KOPT-K1 (cell line): ENCODE measurements at regions not wholly inside any gene's neighbourhood (a gene's known extent, or its start where the extent isn't known, plus 50 kb on each side); places are given as distances from the start of the nearest gene placed in this dataset.

Experiments
- H3K27ac ChIP-seq: fragments of 200-600 bp; sonication (generic); 2 replicates; pipeline ENCODE4 v1.5.1; 2016; ENCODE audit warnings: antibody characterized with exemption, mild to moderate bottlenecking, low read depth, low read length; ENCODE audit not compliant: poor library complexity, severe bottlenecking
- H3K36me3 ChIP-seq: fragments of 200-600 bp; sonication (generic); 2 replicates; pipeline ENCODE4 v1.5.1; 2017; ENCODE audit warnings: antibody characterized with exemption, mild to moderate bottlenecking, low read length, moderate library complexity; ENCODE audit not compliant: insufficient read depth
- H3K9me3 ChIP-seq: fragments of 200-600 bp; sonication (generic); 2 replicates; pipeline ENCODE4 v1.5.1; 2017; ENCODE audit warnings: antibody characterized with exemption, low read length, mild to moderate bottlenecking; ENCODE audit not compliant: insufficient read depth, poor library complexity, severe bottlenecking

DNA sequence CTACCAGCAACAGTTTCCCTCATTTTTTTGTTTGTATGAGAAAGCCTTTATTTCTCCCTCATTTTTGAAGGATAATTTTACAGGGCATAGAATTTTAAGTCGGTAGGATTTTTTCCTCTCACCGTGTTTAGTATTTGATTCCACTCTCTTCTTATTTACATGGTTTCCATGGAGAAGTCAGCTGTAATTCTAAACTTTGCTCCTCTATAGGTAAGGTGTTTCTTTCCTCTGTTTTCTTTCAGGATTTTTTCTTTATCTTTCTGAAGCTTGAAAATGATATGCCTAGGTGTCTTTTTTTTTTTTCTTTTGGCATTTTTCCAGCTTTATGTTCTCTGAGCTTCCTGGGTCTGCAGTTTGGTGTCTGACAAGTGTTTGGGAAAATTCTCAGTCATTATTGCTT is 75.6 kb upstream of the ETV6 start:
- H3K9me3 ChIP-seq: no peaks in the 10 kb centered on the region
- no peaks in the 10 kb centered on the region for H3K36me3 ChIP-seq
- H3K27ac ChIP-seq: no peak overlapping the region

DNA sequence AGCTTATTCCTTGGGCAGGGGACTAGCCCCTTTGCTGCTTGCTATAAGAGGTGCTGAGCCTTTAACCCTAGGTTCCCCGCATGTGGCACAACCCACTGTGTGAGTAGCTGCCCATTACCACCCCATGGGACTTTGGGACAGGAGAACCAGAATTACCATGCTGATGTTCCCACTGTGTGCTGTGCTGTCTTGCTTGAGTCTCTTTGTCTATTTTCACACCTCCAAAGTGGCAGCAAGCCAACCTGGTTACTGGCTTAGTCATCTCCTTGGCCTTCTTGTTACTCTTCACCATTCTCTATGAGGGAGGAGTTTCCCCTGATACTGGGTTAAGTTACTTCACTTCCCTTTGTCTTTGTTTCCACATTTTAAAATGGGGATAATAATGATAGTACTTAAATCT is 73.4 kb upstream of the ETV6 start:
- Histone ChIP-seq H3K36me3 (no peaks in the 10 kb centered on the region), H3K9me3 (no peaks in the 10 kb centered on the region), H3K27ac (no peak overlapping the region)

DNA sequence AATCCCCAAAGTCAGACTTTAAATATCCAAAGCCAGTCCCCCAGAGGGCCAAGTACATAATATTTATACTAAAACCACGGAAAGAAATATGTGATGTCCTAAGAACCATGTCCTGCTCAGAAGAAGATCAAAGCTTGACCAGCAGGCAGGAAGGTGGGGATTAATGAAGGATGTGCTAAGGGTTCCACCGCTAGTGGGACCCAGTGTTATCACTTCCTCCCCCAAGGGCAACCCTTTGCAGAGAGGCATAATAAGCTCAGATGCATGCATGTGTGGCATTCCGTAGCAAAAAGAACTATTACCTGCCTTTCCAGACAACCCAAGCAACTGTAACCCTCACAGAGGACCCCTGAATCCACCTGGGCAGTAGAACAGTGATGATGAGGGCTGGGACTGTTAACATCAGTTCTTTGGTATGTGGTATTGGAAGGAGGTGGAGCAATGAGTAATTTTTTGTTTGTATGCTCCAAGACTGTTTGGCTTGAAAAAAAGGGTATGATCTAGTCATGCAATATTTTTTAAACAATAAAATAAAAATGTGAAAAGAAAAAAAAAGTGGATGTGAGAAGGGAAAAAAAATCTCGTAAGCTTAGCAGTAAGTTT is 71.7 kb upstream of the ETV6 start:
- H3K27ac ChIP-seq: no peak overlapping the region
- no peaks in the 10 kb centered on the region for H3K36me3 ChIP-seq
- no peaks in the 10 kb centered on the region for H3K9me3 ChIP-seq

DNA sequence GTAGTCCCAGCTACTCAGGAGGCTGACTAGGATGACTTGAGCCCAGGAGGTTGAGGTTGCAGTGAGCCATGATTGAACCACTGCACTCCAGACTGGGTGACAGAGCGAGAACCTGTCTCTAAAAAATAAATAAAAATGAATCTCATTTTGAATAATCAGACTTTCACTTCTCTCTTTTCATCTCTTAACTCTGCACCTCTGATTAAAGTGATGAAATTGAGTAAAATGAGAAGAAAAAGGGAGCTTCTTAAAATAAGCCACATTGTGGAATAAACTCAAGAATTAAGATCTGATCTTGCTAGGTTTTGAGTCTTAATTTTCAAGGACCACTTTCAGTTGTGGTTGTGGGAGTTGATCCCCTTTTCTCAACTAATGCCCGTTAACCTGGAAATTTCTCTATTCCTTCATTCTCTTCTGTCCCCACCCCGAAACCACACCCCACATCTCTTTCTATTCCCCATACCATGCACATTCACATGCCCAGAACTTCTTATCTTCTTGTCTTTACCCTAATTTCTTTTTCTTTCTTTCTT is 70.9 kb upstream of the ETV6 start:
- Histone ChIP-seq H3K27ac (no peak overlapping the region), H3K36me3 (no peaks in the 10 kb centered on the region), H3K9me3 (no peaks in the 10 kb centered on the region)

DNA sequence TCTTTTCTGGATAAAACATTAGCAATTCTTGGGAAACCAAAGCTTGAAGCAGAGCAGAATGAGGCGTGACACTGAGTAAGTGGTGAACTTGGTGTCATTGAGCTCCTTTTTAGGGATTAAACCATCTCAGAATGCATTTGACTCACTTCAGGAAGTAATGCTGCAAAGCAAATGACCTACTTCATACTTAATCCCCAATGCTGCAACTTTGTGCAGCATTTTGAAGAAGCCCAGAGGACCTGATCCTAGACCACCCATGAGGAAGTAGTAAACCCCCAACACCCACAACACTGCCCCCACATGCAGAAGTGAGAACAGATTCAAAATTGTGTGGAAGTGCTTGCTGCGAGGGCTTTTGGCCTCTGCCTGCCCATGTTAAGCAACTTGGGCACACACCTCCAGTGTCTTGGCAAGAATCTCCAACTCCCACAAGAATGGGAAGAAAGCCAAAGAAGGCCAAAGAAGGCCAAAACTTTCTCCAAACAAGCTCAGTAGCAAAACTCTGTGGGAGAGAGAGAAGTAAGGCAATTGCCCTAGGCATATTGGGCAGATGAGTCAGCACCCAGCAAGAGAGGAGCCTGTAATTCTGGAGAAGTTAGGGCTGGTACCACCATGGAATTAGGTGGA is 69.2 kb upstream of the ETV6 start:
- peak overlapping the region; percentile 13 for H3K27ac ChIP-seq
- no peaks in the 10 kb centered on the region for H3K9me3 ChIP-seq
- no peaks in the 10 kb centered on the region for H3K36me3 ChIP-seq

DNA sequence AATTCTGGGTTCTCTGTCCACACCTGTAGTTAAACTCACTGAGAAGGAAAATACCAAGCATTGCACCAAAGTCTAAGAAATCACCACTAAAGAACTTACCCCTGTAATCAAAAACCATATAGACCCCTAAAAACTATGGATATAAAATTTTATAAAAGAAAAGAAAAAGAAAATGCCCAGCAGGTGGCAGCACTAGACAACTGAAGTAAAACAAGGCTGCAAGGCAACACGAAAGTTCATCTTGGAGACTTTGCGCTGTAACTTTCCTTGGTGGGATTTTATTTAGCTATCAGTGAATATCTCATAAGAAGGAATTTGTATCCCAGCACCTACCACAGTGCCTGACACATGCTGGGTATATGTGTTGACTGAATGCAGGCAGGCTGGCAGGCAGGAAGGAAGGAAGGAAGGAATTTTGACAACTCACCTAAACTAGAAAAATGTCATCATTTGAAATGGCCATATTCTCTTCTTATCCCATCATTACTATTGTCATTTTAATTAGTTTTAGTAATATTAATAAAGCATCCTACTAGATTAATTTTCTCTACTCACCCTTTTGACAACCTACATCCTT is 68.2 kb upstream of the ETV6 start:
- Histone ChIP-seq H3K9me3 (no peaks in the 10 kb centered on the region), H3K36me3 (no peaks in the 10 kb centered on the region), H3K27ac (no peak overlapping the region)

DNA sequence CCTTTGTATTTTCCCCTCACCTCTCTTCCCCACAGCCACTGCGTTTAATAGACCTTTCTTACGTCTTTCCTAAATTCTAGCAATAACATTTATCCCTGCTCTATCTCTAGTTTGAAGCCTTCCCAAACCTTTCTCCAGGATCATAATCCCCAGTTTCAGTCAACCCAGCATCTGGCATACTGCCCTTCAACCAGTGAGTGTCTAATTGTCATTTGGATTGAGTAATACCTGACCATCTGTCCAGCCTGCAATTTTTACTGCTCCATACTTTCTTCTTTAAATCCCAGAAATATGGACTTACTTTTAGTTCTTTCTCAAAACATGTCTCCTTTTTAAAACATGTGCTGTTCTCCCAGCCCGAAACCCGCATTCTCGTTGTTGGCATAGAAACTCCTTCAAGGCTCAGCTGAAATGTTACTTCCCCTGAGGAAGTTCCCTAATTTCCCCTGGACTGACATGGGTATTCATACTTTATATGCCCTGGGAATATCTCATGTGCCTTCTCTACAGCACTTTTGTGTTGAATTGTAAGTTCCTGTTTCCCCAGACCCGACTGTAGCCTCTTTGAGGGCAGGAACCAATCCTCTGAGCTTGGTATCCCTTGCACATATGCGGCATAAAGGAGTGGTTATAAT is 65.1 kb upstream of the ETV6 start:
- no peaks in the 10 kb centered on the region for H3K36me3 ChIP-seq
- no peaks in the 10 kb centered on the region for H3K9me3 ChIP-seq
- H3K27ac ChIP-seq: no peak overlapping the region

DNA sequence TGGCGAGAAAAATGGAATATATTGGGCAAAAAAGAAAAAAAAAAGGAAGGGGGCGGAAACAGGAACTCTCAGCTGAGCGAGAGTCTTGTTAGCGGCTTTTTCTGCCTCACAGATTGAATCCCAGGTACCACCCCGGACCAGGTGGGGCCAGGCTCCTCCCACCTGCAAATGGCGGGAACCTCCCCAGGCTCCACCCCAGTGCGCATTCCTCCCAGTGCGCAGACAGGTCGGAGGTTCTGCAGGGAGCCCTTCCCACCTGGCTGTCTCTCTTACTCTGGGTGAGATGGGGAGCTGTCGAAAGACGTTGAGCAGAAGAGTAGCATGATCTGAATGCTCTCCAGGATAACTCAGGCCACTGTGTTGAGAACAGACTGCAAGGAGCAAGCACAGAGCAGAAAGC is 57.0 kb upstream of the ETV6 start:
- Histone ChIP-seq H3K36me3 (no peaks in the 10 kb centered on the region), H3K27ac (no peak overlapping the region), H3K9me3 (no peaks in the 10 kb centered on the region)

DNA sequence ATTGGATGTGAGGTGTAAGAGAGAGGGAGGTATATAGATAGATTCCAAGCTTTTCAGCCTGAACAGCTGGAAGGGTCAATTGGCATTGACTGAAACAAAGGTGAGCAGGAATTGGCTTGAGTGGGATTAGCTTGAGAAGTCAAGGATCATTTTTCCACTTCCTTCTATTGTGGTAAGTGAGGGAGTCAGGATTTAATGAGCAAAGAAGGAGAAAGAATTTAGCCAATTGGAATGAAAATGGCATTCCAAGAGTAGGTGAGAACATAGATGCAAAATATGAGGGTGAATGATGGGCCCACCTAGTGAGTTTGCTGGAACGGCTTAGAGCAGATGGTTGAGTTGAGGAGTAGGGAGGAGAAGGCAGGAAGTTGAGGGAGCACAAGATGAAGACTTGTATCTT is 56.5 kb upstream of the ETV6 start:
- Histone ChIP-seq H3K36me3 (no peaks in the 10 kb centered on the region), H3K9me3 (no peaks in the 10 kb centered on the region), H3K27ac (no peak overlapping the region)

DNA sequence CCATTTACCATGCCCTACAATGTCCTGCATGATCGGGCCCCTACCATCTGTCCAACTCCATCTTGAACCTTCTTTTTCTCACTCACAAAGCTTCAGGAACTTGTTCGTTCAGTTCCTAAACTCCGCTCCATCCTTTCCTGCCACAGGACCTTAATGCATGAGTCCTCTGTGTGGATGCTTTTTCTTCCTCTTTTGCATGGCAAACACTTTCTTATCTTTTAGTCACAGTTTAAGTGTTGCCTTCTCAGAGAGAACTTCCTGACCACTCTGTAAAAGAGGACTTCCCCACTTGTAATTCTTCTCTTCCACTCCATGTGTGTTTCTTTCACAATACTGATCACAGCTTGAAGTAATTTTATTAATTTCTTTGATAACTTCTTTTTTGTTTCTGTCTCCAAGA is 54.4 kb upstream of the ETV6 start:
- no peaks in the 10 kb centered on the region for H3K36me3 ChIP-seq
- H3K9me3 ChIP-seq: no peaks in the 10 kb centered on the region
- no peak overlapping the region for H3K27ac ChIP-seq

DNA sequence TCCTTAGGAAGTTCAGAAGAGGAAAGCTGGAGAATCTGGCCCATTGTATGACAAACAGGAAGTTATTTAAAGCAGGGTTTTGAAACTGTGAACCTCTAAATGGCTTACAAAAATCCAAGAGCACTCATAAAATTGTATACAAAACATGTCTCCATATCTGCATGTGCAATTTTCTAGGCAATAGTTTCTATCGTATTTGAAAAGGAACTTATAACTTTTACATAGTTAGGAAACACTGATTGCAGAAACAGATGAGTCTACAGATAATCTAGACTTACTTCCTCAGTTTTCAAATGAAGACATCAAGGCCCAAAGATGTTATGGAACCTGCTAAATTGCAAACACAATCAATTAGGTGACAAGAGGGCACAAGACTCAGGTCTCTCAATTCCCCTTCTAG is 53.3 kb upstream of the ETV6 start:
- H3K9me3 ChIP-seq: no peaks in the 10 kb centered on the region
- no peak overlapping the region for H3K27ac ChIP-seq
- H3K36me3 ChIP-seq: no peaks in the 10 kb centered on the region

DNA sequence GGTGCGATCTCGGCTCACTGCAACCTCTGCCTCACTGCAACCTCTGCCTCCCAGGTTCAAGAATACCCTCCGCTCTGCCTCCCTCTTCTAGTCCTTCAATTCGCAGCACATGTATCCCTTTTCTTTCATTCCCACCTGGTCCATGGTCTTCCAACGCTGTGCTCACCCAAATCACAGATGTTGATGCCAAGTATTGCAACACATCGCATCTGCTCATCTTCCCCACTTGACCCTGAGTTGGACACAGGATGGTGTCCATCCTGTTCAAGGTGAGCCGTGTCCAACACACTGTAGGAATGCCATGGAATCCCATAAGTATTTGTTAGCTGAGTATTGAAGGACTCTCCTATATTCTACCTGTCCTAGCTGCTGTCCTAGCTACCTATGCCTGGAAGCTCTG is 50.6 kb upstream of the ETV6 start:
- Histone ChIP-seq H3K27ac (no peak overlapping the region), H3K9me3 (no peaks in the 10 kb centered on the region), H3K36me3 (no peaks in the 10 kb centered on the region)
